H9 (cell line): ENCODE measurements at regions not wholly inside any gene's neighbourhood (a gene's known extent, or its start where the extent isn't known, plus 50 kb on each side); places are given as distances from the start of the nearest gene placed in this dataset.

ENCODE experiments used
- DNase-seq: peaks from one replicate; pipeline ENCODE4 v3.0.0-alpha.2; 2017
- H2AFZ ChIP-seq: one replicate; pipeline ENCODE4 v1.6.1; 2013; ENCODE audit warnings: mild to moderate bottlenecking, low read length, control low read depth, moderate library complexity
- H2AK5ac ChIP-seq: 2 replicates; pipeline ENCODE4 v1.6.1; 2013; ENCODE audit warnings: low read length, control low read depth, mixed read lengths; ENCODE audit not compliant: insufficient read length
- H2BK120ac ChIP-seq: one replicate; pipeline ENCODE4 v1.6.1; 2013; ENCODE audit warnings: low read depth, mild to moderate bottlenecking, low read length, control low read depth, inconsistent platforms; ENCODE audit not compliant: poor library complexity, severe bottlenecking
- H2BK12ac ChIP-seq: 2 replicates; pipeline ENCODE4 v1.6.1; 2013; ENCODE audit warnings: low read length, control low read depth, mixed read lengths, low read depth; ENCODE audit not compliant: insufficient read length
- H2BK15ac ChIP-seq: 2 replicates; pipeline ENCODE4 v1.6.1; 2013; ENCODE audit warnings: low read depth, low read length, control low read depth
- H2BK20ac ChIP-seq: one replicate; pipeline ENCODE4 v1.6.1; 2013; ENCODE audit warnings: low read depth, mild to moderate bottlenecking, low read length, control low read depth, inconsistent platforms; ENCODE audit not compliant: poor library complexity, severe bottlenecking
- H2BK5ac ChIP-seq: 2 replicates; pipeline ENCODE4 v1.6.1; 2013; ENCODE audit warnings: low read length, control low read depth, mixed read lengths; ENCODE audit not compliant: insufficient read length
- H3K14ac ChIP-seq: 2 replicates; pipeline ENCODE4 v1.6.1; 2013; ENCODE audit warnings: low read length, control low read depth; ENCODE audit not compliant: insufficient read depth
- H3K18ac ChIP-seq: 2 replicates; pipeline ENCODE4 v1.6.1; 2013; ENCODE audit warnings: low read depth, mild to moderate bottlenecking, mixed read lengths, low read length, control low read depth; ENCODE audit not compliant: insufficient read length
- H3K23ac ChIP-seq: 2 replicates; pipeline ENCODE4 v1.6.1; 2013; ENCODE audit warnings: low read length, control low read depth, mixed read lengths, low read depth; ENCODE audit not compliant: insufficient read length
- H3K23me2 ChIP-seq: 2 replicates; pipeline ENCODE4 v1.6.1; 2013; ENCODE audit warnings: low read depth, mild to moderate bottlenecking, mixed read lengths, low read length, control low read depth; ENCODE audit not compliant: insufficient read length, poor library complexity, severe bottlenecking
- H3K27ac ChIP-seq: 2 replicates; pipeline ENCODE4 v1.5.1; 2013; ENCODE audit warnings: low read length, control low read depth, mixed read lengths, low read depth; ENCODE audit not compliant: insufficient read length
- H3K27me3 ChIP-seq: 2 replicates; pipeline ENCODE4 v1.6.1; 2013; ENCODE audit warnings: low read length, control low read depth, inconsistent platforms; ENCODE audit not compliant: insufficient read depth
- H3K4ac ChIP-seq: 2 replicates; pipeline ENCODE4 v1.6.1; 2013; ENCODE audit warnings: low read depth, mild to moderate bottlenecking, control low read depth, inconsistent platforms, low read length, moderate library complexity
- H3K4me1 ChIP-seq: 2 replicates; pipeline ENCODE4 v1.6.1; 2013; ENCODE audit warnings: low read length, control low read depth, inconsistent platforms; ENCODE audit not compliant: insufficient read depth
- H3K4me2 ChIP-seq: 2 replicates; pipeline ENCODE4 v1.6.1; 2013; ENCODE audit warnings: low read length, control low read depth, mixed read lengths; ENCODE audit not compliant: insufficient read length, insufficient read depth
- H3K56ac ChIP-seq: 2 replicates; pipeline ENCODE4 v1.6.1; 2013; ENCODE audit warnings: low read depth, mild to moderate bottlenecking, mixed read lengths, low read length, control low read depth; ENCODE audit not compliant: insufficient read length
- H3K79me1 ChIP-seq: 2 replicates; pipeline ENCODE4 v1.6.1; 2013; ENCODE audit warnings: low read depth, mild to moderate bottlenecking, moderate library complexity, low read length, control low read depth, inconsistent platforms; ENCODE audit not compliant: insufficient read depth, poor library complexity, severe bottlenecking
- H3K79me2 ChIP-seq: 2 replicates; pipeline ENCODE4 v1.6.1; 2013; ENCODE audit warnings: low read length, control low read depth, inconsistent platforms; ENCODE audit not compliant: insufficient read depth
- H3K9ac ChIP-seq: 2 replicates; pipeline ENCODE4 v1.6.1; 2013; ENCODE audit warnings: low read length, control low read depth, mixed read lengths; ENCODE audit not compliant: insufficient read length; ENCODE audit errors: extremely low read depth
- H3K9me3 ChIP-seq: one replicate; pipeline ENCODE4 v1.6.1; 2013; ENCODE audit warnings: low read depth, low read length, inconsistent platforms; ENCODE audit not compliant: control insufficient read depth
- H3T11ph ChIP-seq: one replicate; pipeline ENCODE4 v1.6.1; 2013; ENCODE audit warnings: mild to moderate bottlenecking, low read length, control low read depth, inconsistent platforms
- H4K20me1 ChIP-seq: one replicate; pipeline ENCODE4 v1.6.1; 2013; ENCODE audit not compliant: control insufficient read depth, insufficient read length, insufficient read depth
- H4K5ac ChIP-seq: 2 replicates; pipeline ENCODE4 v1.6.1; 2013; ENCODE audit warnings: low read depth, mild to moderate bottlenecking, mixed read lengths, low read length, control low read depth; ENCODE audit not compliant: insufficient read length
- H4K8ac ChIP-seq: replicated peaks from 2 replicates; pipeline ENCODE4 v1.6.1; 2013; ENCODE audit warnings: low read length, control low read depth, mixed read lengths, low read depth; ENCODE audit not compliant: insufficient read length
- H4K91ac ChIP-seq: 2 replicates; pipeline ENCODE4 v1.6.1; 2013; ENCODE audit warnings: low read depth, mild to moderate bottlenecking, moderate library complexity, mixed read lengths, low read length, control low read depth; ENCODE audit not compliant: insufficient read length
- H3K27ac Mint-ChIP-seq, 3 experiments: 2 replicates in 2 of 3; 3 replicates in 1 of 3; pipeline ENCODE4 v1.8.0; 2020 to 2021; ENCODE audit warnings: mixed read lengths in 3 of 3, mild to moderate bottlenecking in 1 of 3, moderate library complexity in 1 of 3
- H3K27me3 Mint-ChIP-seq: 2 replicates; pipeline ENCODE4 v1.8.0; 2021; ENCODE audit warnings: low read depth, mild to moderate bottlenecking, moderate library complexity, mixed read lengths
- H3K36me3 Mint-ChIP-seq, 3 experiments: 2 replicates in 2 of 3; 3 replicates in 1 of 3; pipeline ENCODE4 v1.8.0; 2020 to 2021; ENCODE audit warnings: low read depth in 3 of 3, mixed read lengths in 3 of 3; ENCODE audit not compliant: insufficient read depth in 1 of 3
- H3K4me1 Mint-ChIP-seq, 2 experiments: 2 replicates each; pipeline ENCODE4 v1.8.0; 2020; ENCODE audit warnings: mixed read lengths in 2 of 2
- H3K4me3 Mint-ChIP-seq, 2 experiments: 2 replicates in 1 of 2; 3 replicates in 1 of 2; pipeline ENCODE4 v1.8.0; 2020 to 2021; ENCODE audit warnings: mild to moderate bottlenecking in 2 of 2, mixed read lengths in 2 of 2, moderate library complexity in 1 of 2
- H3K9me3 Mint-ChIP-seq, 2 experiments: 2 replicates in 1 of 2; 3 replicates in 1 of 2; pipeline ENCODE4 v1.8.0; 2020; ENCODE audit warnings: mild to moderate bottlenecking in 2 of 2, mixed read lengths in 2 of 2, moderate library complexity in 1 of 2
- CTCF ChIP-seq: fragments of 200-600 bp; sonication (generic); conservative IDR thresholded peaks from 3 replicates; pipeline ENCODE4 v1.8.0; 2021; ENCODE audit warnings: antibody characterized with exemption, mild to moderate bottlenecking
- WGBS: extraction: QIAGEN DNeasy Blood & Tissue Kit; methylation state at CpG from one replicate; pipeline ENCODE4 v1.1.7; 2013; ENCODE audit warnings: missing lambda C conversion rate, low lambda C conversion rate, mixed read lengths; ENCODE audit not compliant: insufficient read length; ENCODE audit errors: extremely low coverage; 5-methylcytosine and 5-hydroxymethylcytosine counted together

- Histone ChIP-seq H3K14ac (no peak overlapping the region), H3K79me2 (no peaks in the 10 kb centered on the region), H3K9me3 (no peaks in the 10 kb centered on the region), H4K91ac (no peak overlapping the region), H2AK5ac (no peak overlapping the region), H3K4me1 (no peaks in the 10 kb centered on the region), H4K8ac (no peak overlapping the region), H2BK20ac (no peak overlapping the region), H3K56ac (no peak overlapping the region), H4K20me1 (no peaks in the 10 kb centered on the region), H3T11ph (no peak overlapping the region), H2BK15ac (no peak overlapping the region), H3K27me3 (no peaks in the 10 kb centered on the region), H3K79me1 (no peaks in the 10 kb centered on the region), H3K23ac (no peak overlapping the region), H3K9ac (no peak overlapping the region), H3K4ac (no peak overlapping the region), H4K5ac (no peak overlapping the region), H3K27ac (no peak overlapping the region), H2BK5ac (no peak overlapping the region), H2AFZ (no peak overlapping the region), H2BK12ac (no peak overlapping the region), H2BK120ac (no peak overlapping the region), H3K4me2 (no peak overlapping the region), H3K23me2 (no peaks in the 10 kb centered on the region), H3K18ac (no peak overlapping the region)
- no CpG with 5 or more reads among the region's 2 CpGs for WGBS
- H3K36me3 Mint-ChIP-seq, result no peaks in the 10 kb centered on the region
- no peak for TF ChIP-seq CTCF
- DNase-seq, result no peak
- H3K27ac Mint-ChIP-seq, result no peak overlapping the region
- no peak overlapping the region for H3K4me3 Mint-ChIP-seq
- no peaks in the 10 kb centered on the region; a peak in 1 of 4 replicates for H3K4me1 Mint-ChIP-seq
- no peaks in the 10 kb centered on the region for H3K9me3 Mint-ChIP-seq
- no peaks in the 10 kb centered on the region for H3K27me3 Mint-ChIP-seq
Observed at GRCh38 chr2:21427606-21428005, 303.8 kb downstream of the TDRD15 start.
